Liver (tissue), 8 donors: ENCODE measurements at regions not wholly inside any gene's neighbourhood (a gene's known extent, or its start where the extent isn't known, plus 50 kb on each side); places are given as distances from the start of the nearest gene placed in this dataset.

Experiments used
- DNase-seq: peaks from one replicate; pipeline ENCODE4 v3.0.0-alpha.2; 2017; ENCODE audit warnings: low spot score
- H3K27ac ChIP-seq, 2 donors: one replicate each; pipeline ENCODE4 v1.7.0; 2013; ENCODE audit warnings: inconsistent platforms in 2 of 2, low read length in 2 of 2, control low read depth in 1 of 2, low read depth in 1 of 2, mild to moderate bottlenecking in 1 of 2
- H3K27me3 ChIP-seq, 4 donors: one replicate each; pipeline versions ENCODE4 v1.6.1 to v1.7.0; 2013; ENCODE audit warnings: low read length in 3 of 4, inconsistent platforms in 1 of 4, mild to moderate bottlenecking in 1 of 4, moderate library complexity in 1 of 4; ENCODE audit not compliant: control insufficient read depth in 4 of 4, insufficient read depth in 4 of 4
- H3K36me3 ChIP-seq, 4 donors: one replicate each; pipeline versions ENCODE4 v1.6.1 to v1.7.0; 2013; ENCODE audit warnings: low read length in 3 of 4, mild to moderate bottlenecking in 3 of 4, low read depth in 1 of 4, moderate library complexity in 1 of 4; ENCODE audit not compliant: control insufficient read depth in 4 of 4, insufficient read depth in 3 of 4
- H3K4me1 ChIP-seq, 4 donors: one replicate each; pipeline versions ENCODE4 v1.6.1 to v1.7.0; 2013; ENCODE audit warnings: low read length in 3 of 4, mild to moderate bottlenecking in 3 of 4, moderate library complexity in 1 of 4; ENCODE audit not compliant: control insufficient read depth in 4 of 4, insufficient read depth in 4 of 4
- H3K4me3 ChIP-seq, 3 donors: one replicate each; pipeline versions ENCODE4 v1.6.1 to v1.7.0; 2013; ENCODE audit warnings: low read length in 3 of 3, control low read depth in 1 of 3, low read depth in 1 of 3, mild to moderate bottlenecking in 1 of 3
- H3K9ac ChIP-seq, 2 donors: one replicate each; pipeline ENCODE4 v1.7.0; 2013; ENCODE audit warnings: low read length in 2 of 2, mild to moderate bottlenecking in 2 of 2, moderate library complexity in 2 of 2, control low read depth in 1 of 2, low read depth in 1 of 2
- H3K9me3 ChIP-seq, 4 donors: one replicate each; pipeline versions ENCODE4 v1.6.1 to v1.7.0; 2013; ENCODE audit warnings: low read length in 3 of 4; ENCODE audit not compliant: control insufficient read depth in 4 of 4
- ATF3 ChIP-seq: IDR thresholded peaks from 2 replicates; pipeline ENCODE4 v1.6.1; 2016; ENCODE audit warnings: antibody characterized with exemption
- CTCF ChIP-seq: fragments of 150-350 bp; IDR thresholded peaks from 2 replicates; pipeline ENCODE4 v1.5.1; 2017; ENCODE audit warnings: improper control_type of control experiment, low read depth, low read length; ENCODE audit not compliant: missing input control
- EGR1 ChIP-seq, 2 donors: IDR thresholded peaks; 2 replicates each; pipeline ENCODE4 v1.6.1; 2016 to 2018; ENCODE audit warnings: antibody characterized with exemption in 2 of 2, low read depth in 2 of 2
- FOXA2 ChIP-seq: IDR thresholded peaks from 2 replicates; pipeline ENCODE4 v1.6.1; 2016; ENCODE audit warnings: antibody characterized with exemption
- HNF4A ChIP-seq, 2 donors: conservative IDR thresholded peaks; 2 replicates each; pipeline ENCODE4 v1.6.1; 2016; ENCODE audit warnings: antibody characterized with exemption in 2 of 2, mild to moderate bottlenecking in 2 of 2
- HNF4G ChIP-seq: IDR thresholded peaks from 2 replicates; pipeline ENCODE4 v1.6.1; 2016; ENCODE audit warnings: antibody characterized with exemption
- MAX ChIP-seq: IDR thresholded peaks from 2 replicates; pipeline ENCODE4 v1.6.1; 2016; ENCODE audit warnings: antibody characterized with exemption
- RAD21 ChIP-seq, 2 donors: IDR thresholded peaks; 2 replicates each; pipeline ENCODE4 v1.6.1; 2016; ENCODE audit warnings: antibody characterized with exemption in 2 of 2, mild to moderate bottlenecking in 2 of 2
- REST ChIP-seq: IDR thresholded peaks from 2 replicates; pipeline ENCODE4 v1.6.1; 2016; ENCODE audit warnings: antibody characterized with exemption, mild to moderate bottlenecking
- RXRA ChIP-seq, 2 donors: IDR thresholded peaks; 2 replicates each; pipeline ENCODE4 v1.6.1; 2017 to 2018; ENCODE audit warnings: antibody characterized with exemption in 2 of 2, mild to moderate bottlenecking in 1 of 2
- SP1 ChIP-seq: IDR thresholded peaks from 2 replicates; pipeline ENCODE4 v1.6.1; 2018; ENCODE audit warnings: antibody characterized with exemption, mild to moderate bottlenecking
- YY1 ChIP-seq: IDR thresholded peaks from 2 replicates; pipeline ENCODE4 v1.6.1; 2016; ENCODE audit warnings: antibody characterized with exemption, mild to moderate bottlenecking
- ZBTB33 ChIP-seq: IDR thresholded peaks from 2 replicates; pipeline ENCODE4 v1.6.1; 2016; ENCODE audit warnings: antibody characterized with exemption
- WGBS: extraction: QIAGEN DNeasy Blood & Tissue Kit; methylation state at CpG from one replicate; pipeline ENCODE4 v1.1.7; 2013; 5-methylcytosine and 5-hydroxymethylcytosine counted together
- donor health status: healthy.
- donor health status: healthy.
- donor health status: healthy.
- donor health status: healthy.
- donor health status: healthy.

GRCh38 chr6:166775180-166775922 lies 148.3 kb upstream of the RPS6KA2 start:
- DNase-seq, result peak; percentile 52
- TF ChIP-seq CTCF (peak; percentile 81), RAD21 (IDR thresholded peaks at IDR 0.05) (peak; percentile 83 to 88), MAX (no peak)
- H3K27me3 ChIP-seq, result no peaks in the 10 kb centered on the region
- H3K9me3 ChIP-seq, result no peaks in the 10 kb centered on the region
- 47% methylated on average over 24 of the region's 24 CpGs for WGBS
- H3K4me1 ChIP-seq, result no peaks in the 10 kb centered on the region
- H3K27ac ChIP-seq, result no peak overlapping the region
- H3K36me3 ChIP-seq, result no peaks in the 10 kb centered on the region
- no peak overlapping the region for H3K4me3 ChIP-seq
- no peak overlapping the region for H3K9ac ChIP-seq

- Histone ChIP-seq H3K9ac (no peak overlapping the region), H3K27ac (no peak overlapping the region), H3K4me3 (no peak overlapping the region), H3K4me1 (no peaks in the 10 kb centered on the region), H3K27me3 (no peaks in the 10 kb centered on the region), H3K36me3 (no peaks in the 10 kb centered on the region), H3K9me3 (no peaks in the 10 kb centered on the region)
- TF ChIP-seq EGR1 (IDR thresholded peaks at IDR 0.05; ENCODE audit: low read depth in 2 of 2) (no peak), HNF4A (conservative IDR thresholded peaks at IDR 0.05) (no peak)
- WGBS, result 59% methylated on average over 12 of the region's 12 CpGs
- no peak for DNase-seq
These were observed 147.7 kb upstream of the RPS6KA2 start for GRCh38 chr6:166774770-166775169.

- DNase-seq, result no peak
- Histone ChIP-seq H3K27me3 (no peaks in the 10 kb centered on the region), H3K9ac (no peak overlapping the region), H3K4me3 (no peak overlapping the region), H3K4me1 (no peaks in the 10 kb centered on the region), H3K36me3 (no peaks in the 10 kb centered on the region), H3K9me3 (no peaks in the 10 kb centered on the region), H3K27ac (no peak overlapping the region)
- WGBS, result 71% methylated on average over 8 of the region's 8 CpGs
- TF ChIP-seq HNF4G (no peak), YY1 (no peak), FOXA2 (no peak), SP1 (no peak), RXRA (IDR thresholded peaks at IDR 0.05) (no peak), CTCF (no peak), REST (no peak), ZBTB33 (no peak), ATF3 (no peak), RAD21 (IDR thresholded peaks at IDR 0.05) (no peak)
These were observed 147.2 kb upstream of the RPS6KA2 start for GRCh38 chr6:166774292-166774691.
